ENCODE measurements at regions not wholly inside any gene's neighbourhood (a gene's known extent, or its start where the extent isn't known, plus 50 kb on each side); places are given as distances from the start of the nearest gene placed in this dataset.

- intact Hi-C loops (cut with DNase I; ENCODE audit: low total_unique reads), result no loop called here
- Histone ChIP-seq H3K27ac (no peak overlapping the region), H3K4me3 (no peak overlapping the region), H3K36me3 (no peaks in the 10 kb centered on the region), H3K27me3 (no peaks in the 10 kb centered on the region), H3K4me1 (no peaks in the 10 kb centered on the region), H3K9me3 (no peaks in the 10 kb centered on the region)
- no peak for DNase-seq (ENCODE audit: low spot score in 2 of 2)
- TF ChIP-seq POLR2AphosphoS5 (IDR thresholded peaks at IDR 0.05) (no peak), CTCF (IDR thresholded peaks at IDR 0.05) (no peak), POLR2A (IDR thresholded peaks at IDR 0.05) (no peak)
Measured at GRCh38 chr2:215612786-215613185, 176.9 kb upstream of the FN1 start.

- Histone ChIP-seq H3K27me3 (no peaks in the 10 kb centered on the region), H3K27ac (no peak overlapping the region), H3K9me3 (no peaks in the 10 kb centered on the region), H3K36me3 (no peaks in the 10 kb centered on the region), H3K4me3 (no peak overlapping the region), H3K4me1 (no peaks in the 10 kb centered on the region)
- intact Hi-C loops (cut with DNase I; ENCODE audit: low total_unique reads), result no loop called here
- DNase-seq (ENCODE audit: low spot score in 2 of 2), result no peak
- TF ChIP-seq CTCF (IDR thresholded peaks at IDR 0.05), result no peak
- no peak for TF ChIP-seq POLR2AphosphoS5 (IDR thresholded peaks at IDR 0.05)
- TF ChIP-seq POLR2A (IDR thresholded peaks at IDR 0.05), result no peak
Measured at GRCh38 chr2:215611609-215612386, 175.9 kb upstream of the FN1 start.

GRCh38 chr2:215609089-215610032, 173.5 kb upstream of the FN1 start:
- H3K4me1 ChIP-seq, result no peaks in the 10 kb centered on the region
- H3K9me3 ChIP-seq, result no peaks in the 10 kb centered on the region
- intact Hi-C loops (cut with DNase I; ENCODE audit: low total_unique reads), result no loop called here
- no peak for DNase-seq (ENCODE audit: low spot score in 2 of 2)
- no peak for TF ChIP-seq CTCF (IDR thresholded peaks at IDR 0.05)
- no peak for TF ChIP-seq POLR2AphosphoS5 (IDR thresholded peaks at IDR 0.05)
- TF ChIP-seq POLR2A (IDR thresholded peaks at IDR 0.05), result no peak
- H3K27me3 ChIP-seq, result no peaks in the 10 kb centered on the region
- H3K27ac ChIP-seq, result no peak overlapping the region
- no peaks in the 10 kb centered on the region for H3K36me3 ChIP-seq
- H3K4me3 ChIP-seq, result no peak overlapping the region

- no peaks in the 10 kb centered on the region for H3K27me3 ChIP-seq
- no peaks in the 10 kb centered on the region for H3K9me3 ChIP-seq
- TF ChIP-seq POLR2A (IDR thresholded peaks at IDR 0.05), result no peak
- TF ChIP-seq CTCF (IDR thresholded peaks at IDR 0.05), result no peak
- TF ChIP-seq POLR2AphosphoS5 (IDR thresholded peaks at IDR 0.05), result no peak
- H3K36me3 ChIP-seq, result no peaks in the 10 kb centered on the region
- H3K4me3 ChIP-seq, result no peak overlapping the region
- intact Hi-C loops (cut with DNase I; ENCODE audit: low total_unique reads), result no loop called here
- no peak overlapping the region for H3K27ac ChIP-seq
- no peak for DNase-seq (ENCODE audit: low spot score in 2 of 2)
- no peaks in the 10 kb centered on the region for H3K4me1 ChIP-seq
Measured at GRCh38 chr2:215607766-215608165, 171.9 kb upstream of the FN1 start.

GRCh38 chr2:215606219-215606618, 170.4 kb upstream of the FN1 start:
- intact Hi-C loops (cut with DNase I; ENCODE audit: low total_unique reads), result no loop called here
- Histone ChIP-seq H3K4me3 (no peak overlapping the region), H3K36me3 (no peaks in the 10 kb centered on the region), H3K27me3 (no peaks in the 10 kb centered on the region), H3K27ac (no peak overlapping the region), H3K4me1 (no peaks in the 10 kb centered on the region), H3K9me3 (no peaks in the 10 kb centered on the region)
- no peak for DNase-seq (ENCODE audit: low spot score in 2 of 2)
- TF ChIP-seq POLR2AphosphoS5 (IDR thresholded peaks at IDR 0.05) (no peak), CTCF (IDR thresholded peaks at IDR 0.05) (no peak), POLR2A (IDR thresholded peaks at IDR 0.05) (no peak)
